DND-41 (cell line): ENCODE measurements at regions not wholly inside any gene's neighbourhood (a gene's known extent, or its start where the extent isn't known, plus 50 kb on each side); places are given as distances from the start of the nearest gene placed in this dataset.

Source experiments
- CTCF ChIP-seq: IDR thresholded peaks from 2 replicates; pipeline ENCODE4 v1.5.1; 2012; ENCODE audit warnings: borderline replicate concordance, low read length, moderate library complexity, mild to moderate bottlenecking; ENCODE audit not compliant: poor library complexity, severe bottlenecking; ENCODE audit errors: extremely low read depth
- EZH2 ChIP-seq: IDR thresholded peaks from 3 replicates; pipeline ENCODE4 v1.6.1; 2012; ENCODE audit warnings: borderline replicate concordance, low read depth, mild to moderate bottlenecking, moderate library complexity, low read length, inconsistent platforms; ENCODE audit not compliant: severe bottlenecking

GRCh38 chr5:56588636-56589480 lies 226.5 kb upstream of the MAP3K1 start:
- TF ChIP-seq CTCF (no peak), EZH2 (no peak)
